HG02852 (cell line): ENCODE measurements at regions not wholly inside any gene's neighbourhood (a gene's known extent, or its start where the extent isn't known, plus 50 kb on each side); places are given as distances from the start of the nearest gene placed in this dataset.
A peak's percentile ranks its signal among the peaks of the same experiment; 100 is the strongest.

Experiments used
- ATAC-seq: cut with Tn5 transposase; IDR thresholded peaks from one replicate; pipeline ENCODE4 v1.9.1; 2021; ENCODE audit warnings: mild to moderate bottlenecking, moderate library complexity; ENCODE audit not compliant: unreplicated experiment

DNA sequence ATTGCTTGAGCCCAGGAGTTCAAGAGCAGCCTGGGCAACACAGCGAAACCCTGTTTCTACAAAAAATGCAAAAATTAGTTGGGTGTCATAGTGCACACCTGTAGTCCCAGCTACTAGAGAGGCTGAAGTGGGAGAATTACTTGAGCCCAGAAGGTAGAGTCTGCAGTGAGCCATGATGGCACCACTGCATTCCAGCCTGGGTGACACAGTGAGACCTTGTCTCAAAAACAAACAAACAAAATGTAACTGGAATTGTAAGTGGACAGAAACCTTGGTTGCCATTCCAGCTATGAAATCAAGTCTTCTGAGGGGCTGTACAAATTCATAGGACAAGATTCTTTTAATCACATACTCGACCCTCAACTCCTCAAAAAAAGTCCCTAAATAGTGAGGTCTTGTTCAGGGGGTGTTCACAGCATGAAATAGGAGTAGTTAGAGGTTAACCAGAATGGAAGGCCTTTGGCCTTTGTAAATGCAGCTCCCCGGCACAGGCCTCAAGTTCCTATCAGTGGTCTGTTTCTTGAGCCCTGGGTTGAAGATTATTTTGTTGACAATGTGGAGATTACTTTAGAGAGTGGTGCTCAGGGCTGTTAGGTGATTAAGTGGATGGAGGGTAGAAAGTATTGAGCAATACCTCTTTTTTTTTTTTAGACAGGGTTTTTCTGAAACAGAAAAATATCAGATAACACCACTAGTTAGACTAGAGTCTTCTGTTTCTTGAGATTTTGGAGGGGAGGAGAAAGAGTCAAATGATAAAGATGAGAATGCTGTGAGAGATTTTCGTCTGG is 138.7 kb upstream of the ZNF648 start:
- no peak for ATAC-seq

DNA sequence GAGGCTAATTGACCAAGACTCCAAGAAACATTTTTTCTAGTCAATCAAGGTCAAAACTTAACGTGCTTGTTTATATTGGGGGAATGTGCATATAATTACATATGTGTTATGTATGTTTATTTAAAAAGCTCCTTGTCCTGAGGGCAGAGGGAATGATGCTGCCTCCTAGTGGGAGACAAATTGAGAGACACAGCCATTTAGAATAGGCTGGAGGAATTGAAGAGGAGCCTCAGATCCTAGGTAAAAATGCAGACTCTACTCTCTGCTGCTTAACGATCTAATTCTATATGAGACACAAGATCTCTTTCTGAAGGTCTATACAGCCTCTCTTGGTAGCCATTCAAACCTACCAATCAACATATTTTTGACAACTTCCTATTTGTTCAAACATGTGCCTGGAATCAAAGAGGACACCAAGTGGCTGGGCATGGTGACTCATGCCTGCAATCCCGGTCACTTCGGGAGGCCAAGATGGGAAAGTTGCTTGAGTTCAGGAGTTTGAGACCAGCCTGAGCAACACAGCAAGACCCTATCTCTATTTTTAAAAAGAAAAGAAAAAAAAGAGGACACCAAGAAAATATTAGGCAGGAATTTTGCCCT is 136.6 kb upstream of the ZNF648 start:
- ATAC-seq: no peak

DNA sequence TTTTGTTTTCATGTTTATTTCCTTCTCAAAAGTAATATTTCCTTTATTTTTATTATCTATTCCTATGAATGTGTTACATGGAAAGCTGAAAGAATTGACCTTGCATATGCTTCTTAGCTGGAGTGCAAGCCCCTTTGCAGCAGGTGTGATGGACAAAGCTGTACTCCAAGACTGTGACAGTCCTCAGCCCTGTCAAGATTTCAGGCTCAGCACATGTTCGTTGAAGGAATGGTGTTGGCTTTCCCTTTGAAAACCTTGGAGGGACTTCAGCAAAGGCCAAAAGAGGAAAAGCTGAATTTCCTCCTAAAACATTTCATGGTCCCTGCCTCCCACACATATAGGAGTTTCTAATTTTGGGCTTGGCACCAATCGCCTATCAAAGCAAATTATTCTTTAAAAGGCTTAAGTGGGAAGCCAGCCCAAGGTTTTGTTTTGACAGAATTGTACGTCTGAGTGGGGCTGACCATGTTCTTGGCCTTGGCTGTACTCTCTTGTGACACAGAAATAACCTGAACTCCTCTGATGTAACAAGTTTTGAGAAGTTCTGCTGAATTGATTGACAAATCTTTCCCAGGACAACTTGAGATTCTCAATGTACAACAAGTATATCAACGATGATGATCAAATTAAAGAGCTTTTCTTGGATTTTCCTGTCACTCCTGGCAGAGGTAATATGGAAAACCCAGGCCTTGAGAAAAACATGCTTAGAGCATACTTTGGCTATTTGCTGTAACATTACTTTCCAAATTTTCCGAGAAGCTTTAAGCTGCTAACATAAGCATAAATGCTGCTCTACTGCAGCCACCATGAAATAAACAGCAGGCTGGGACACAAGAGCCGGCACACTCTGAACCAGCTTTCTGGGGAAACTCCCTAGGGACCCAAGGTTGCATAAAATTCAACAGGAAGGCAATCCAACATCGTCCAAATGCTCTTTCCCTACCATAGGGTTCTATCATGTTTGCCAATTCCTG is 135.7 kb upstream of the ZNF648 start:
- no peak for ATAC-seq

DNA sequence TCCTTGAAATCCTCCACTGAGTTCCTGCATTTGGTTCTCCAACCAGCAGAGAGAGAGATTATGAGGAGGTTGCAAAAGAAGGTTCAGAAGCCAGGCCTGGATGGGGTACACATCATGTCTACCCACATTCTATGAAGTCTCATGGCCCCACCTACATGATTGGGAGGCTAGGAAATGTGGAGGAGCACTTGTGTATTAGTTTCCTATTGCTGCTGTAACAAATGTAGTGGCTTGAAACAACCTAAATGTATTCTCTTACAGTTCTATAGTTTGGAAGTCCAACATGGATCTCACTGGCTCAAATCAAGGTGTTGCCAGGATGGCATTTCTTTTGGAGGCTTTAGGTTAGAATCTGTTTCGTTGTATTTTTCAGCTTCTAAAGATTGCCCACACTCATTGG is 134.2 kb upstream of the ZNF648 start:
- ATAC-seq: no peak

DNA sequence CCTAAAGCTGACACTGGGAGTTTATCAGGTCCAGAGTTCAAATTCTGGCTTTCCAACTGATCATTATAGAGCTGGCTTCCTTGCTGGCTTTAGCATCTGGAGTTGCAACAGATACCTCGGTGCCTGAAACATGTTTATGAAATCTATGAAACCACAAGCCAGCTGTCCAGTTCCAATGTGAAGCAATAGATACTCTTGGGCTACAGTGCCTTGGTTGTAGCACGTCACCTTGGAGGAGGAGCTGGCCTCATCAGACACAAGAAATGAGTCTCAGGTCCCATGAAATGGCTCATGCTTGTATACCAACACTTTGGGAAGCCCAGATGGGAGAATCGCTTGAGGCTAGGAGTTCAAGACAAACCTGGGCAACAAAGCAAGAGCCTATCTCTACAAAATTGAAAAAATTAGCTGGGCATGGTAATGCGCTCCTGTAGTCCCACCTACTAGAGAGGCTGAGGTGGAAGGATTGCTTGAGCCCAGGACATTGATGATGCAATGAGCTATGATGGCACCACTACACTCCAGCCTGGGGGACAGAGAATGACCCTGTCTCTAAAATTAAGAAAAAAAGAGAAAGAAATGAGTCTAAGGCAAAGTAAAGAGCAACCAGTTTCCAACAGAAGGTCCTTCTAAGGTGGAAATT is 132.5 kb upstream of the ZNF648 start:
- no peak for ATAC-seq

DNA sequence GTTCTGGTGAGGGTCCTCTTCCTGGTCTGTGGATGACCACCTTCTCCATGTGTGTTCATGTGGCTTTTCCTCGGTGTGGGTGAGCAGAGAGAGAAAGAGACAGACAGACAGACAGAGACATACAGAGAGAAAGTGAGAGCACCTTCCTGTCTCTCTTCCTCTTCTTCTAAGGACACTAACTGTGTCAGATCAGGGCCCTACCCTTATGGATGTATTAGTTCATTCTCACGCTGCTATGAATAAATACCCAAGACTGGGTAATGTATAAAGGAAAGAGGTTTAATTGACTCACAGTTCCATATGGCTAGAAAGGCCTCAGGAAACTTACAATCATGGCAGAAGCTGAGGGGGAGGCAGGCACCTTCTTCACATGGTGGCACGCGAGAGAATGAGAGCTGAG is 131.5 kb upstream of the ZNF648 start:
- ATAC-seq: no peak

DNA sequence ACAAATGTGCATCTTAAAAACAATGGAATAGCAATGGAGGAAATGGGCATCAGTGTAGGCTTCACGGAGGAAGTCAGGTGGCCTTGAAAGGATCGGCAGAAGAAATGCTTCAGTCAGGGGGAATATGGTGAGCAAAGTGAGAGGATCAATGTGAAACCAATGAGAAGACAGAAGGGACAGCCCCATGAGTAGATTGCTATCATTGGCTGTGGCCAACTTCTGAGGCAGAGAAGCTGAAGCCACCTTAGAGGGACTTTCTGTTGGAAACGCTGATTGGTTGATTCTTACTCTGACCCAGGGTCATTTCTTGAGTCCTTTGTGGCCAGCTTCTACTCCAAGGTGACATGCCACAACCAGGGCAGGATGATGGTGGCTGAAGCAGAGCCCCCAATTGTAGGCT is 130.7 kb upstream of the ZNF648 start:
- ATAC-seq: peak; percentile 61

DNA sequence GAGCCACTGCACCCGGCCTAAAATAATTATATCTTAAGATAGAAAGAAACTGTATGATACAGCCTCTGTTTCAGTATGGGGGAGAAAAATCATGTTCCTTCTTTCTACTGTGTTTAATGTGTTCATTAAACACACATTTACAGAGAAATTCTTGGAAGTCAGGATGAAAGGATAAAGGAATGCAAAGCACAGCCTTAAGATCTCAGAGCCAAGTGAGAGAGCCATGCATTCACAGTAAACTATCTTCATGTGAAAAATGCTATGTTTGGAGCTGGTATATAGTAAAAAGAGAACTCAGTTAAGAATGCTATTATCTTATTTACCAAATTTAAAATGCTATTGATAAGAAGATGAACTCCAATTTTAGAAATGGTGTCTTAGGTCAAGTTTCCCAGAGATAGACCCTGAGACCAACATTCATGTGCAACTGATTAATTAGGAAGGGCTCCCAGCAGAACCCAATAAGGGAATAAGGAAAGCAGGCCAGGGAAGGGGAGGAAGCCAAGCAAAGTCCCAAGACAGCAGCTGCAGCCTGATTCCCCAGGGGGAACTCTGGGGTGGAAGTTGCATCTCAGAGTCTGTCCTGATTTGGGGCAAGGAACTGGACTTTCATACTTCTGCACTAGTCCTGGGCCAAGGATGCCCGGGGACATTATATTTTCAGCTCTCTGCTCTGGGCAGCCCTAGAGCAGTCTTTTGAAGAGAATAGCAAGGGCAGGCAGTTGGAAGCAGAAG is 130.0 kb upstream of the ZNF648 start:
- no peak for ATAC-seq

DNA sequence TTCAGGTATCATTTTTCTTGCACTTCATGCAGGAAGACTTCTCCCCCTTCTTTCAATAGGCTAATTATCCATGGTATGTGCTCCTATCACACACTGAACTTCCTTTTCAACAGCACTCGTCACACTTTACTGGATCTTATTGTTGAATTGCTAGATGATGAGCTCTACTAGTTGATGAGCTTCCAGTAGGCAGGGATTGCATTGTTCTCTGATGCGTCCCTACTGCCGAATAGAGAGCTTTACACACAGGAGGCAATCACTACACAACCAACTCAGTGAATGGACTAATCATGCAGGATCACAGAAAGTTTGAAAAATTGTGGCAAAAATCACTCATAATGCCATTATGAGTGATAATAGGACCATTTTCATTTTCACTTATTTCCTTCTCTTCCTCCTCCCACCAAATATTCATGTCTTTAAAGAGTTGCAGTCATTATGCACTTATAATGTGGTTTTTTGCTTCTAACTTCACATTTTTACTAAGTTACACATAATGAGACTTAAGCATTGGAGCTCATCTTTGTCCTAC is 128.1 kb upstream of the ZNF648 start:
- no peak for ATAC-seq

DNA sequence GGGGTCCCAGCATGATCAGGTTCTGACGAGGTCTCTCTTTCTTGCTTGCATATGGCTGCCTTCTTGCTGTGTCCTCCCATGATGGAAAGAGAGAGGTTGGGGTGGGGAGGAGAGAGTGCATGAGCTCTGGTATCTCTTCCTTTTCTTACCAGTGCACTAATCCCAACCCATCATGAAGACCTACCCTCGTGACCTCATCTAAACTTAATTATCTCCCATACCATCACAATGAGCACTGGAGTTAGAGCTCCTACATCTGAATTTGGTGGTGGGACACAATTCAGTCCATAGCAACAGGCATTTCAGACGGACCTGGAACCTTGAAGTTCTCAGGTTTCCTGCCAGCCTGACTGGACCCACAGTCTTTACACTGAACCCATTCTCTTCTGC is 125.2 kb upstream of the ZNF648 start:
- no peak for ATAC-seq

DNA sequence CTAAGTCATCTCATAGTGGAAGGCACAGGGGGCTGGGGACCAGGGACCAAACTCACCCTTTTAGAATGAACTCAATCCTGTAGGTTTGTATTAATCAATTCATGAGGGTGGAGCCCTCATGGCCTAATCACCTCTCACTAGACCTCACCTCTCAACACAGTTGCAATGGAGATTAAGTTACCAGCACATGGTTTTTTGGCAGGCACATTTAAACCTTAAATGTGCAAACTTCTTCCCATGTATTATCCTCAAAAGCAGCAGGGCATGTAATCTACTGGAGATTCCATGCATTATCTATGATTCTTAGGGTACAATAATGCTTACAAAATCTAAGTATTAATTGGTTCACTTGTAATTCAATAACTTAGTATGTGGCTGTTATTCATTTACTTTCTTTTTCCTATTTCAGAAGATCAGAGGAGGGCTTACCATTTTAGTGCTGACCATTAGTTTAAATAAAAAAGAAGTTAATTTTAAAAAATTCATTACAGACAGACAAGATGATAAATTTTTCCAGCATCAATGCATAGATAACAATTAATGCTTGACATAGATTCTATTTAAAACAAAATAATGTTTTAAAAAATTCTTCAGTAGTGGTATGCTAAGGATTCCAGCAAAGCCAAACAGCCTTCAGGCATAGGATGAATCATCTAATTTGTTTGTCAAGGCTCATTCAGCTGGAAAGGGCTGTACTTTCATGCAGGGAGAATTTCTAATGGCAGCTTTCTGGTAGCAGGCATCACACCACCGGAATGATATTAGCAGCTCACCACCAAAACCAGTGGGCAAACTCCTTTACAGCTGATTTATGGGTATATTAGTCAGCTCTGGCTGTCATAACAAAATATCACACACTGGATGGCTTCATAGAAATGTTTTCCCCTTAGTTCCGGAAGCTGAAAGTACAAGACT is 124.6 kb upstream of the ZNF648 start:
- ATAC-seq: no peak

DNA sequence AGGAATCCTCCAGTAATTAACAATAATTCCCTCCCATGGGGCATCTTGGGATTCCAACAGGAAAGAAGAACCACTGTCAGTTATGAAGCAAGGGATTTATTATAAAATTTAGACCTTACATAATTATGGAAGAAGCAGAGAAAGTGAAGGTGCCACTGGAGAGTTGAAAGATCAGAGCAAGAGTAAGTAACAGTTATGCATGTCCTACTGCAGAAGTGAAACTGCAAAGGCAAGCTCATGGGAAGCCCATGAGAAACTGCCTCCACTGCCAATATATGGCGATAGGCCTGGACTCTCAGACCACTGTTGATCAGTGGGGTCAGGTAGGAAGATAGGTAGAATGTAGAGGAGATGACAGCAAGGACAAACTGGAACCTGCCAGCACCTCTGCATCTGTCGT is 123.6 kb upstream of the ZNF648 start:
- no peak for ATAC-seq

DNA sequence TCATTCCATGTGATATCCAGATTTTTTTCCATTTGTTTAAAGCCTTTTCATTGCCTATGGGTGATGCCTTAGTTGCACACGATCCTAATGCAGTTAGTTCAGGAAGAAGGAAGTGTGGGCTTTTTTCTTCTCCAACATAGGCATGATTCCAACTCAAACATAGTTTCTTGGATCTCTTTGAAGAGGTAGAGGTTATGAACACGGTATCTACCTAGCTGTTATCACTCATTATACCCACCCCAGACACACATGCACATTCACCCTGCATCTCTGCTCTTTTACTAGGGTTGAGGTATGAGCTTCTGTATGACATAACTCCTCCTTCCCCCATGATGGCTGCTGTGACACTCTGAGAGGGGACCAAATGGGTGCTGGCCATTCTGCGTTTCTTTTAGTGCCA is 122.1 kb upstream of the ZNF648 start:
- no peak for ATAC-seq

DNA sequence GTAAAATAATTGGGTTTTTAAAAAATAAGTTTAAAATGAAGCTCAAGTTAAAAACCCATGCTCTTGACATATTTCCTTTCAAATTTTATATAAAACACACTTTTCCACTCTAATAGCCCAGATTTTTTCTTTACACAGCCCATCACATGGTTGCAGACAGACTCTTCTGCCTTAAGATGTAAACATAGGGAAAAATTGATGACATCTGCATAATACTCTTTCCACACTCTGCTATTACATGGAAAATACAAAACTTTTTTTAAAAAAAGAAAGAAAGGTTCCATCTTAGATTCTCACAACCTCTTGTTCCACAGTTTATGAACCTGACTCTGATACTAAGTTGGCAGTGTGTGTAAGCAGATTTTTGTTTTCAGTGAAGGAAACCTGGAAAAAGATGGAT is 120.8 kb upstream of the ZNF648 start:
- ATAC-seq: no peak

DNA sequence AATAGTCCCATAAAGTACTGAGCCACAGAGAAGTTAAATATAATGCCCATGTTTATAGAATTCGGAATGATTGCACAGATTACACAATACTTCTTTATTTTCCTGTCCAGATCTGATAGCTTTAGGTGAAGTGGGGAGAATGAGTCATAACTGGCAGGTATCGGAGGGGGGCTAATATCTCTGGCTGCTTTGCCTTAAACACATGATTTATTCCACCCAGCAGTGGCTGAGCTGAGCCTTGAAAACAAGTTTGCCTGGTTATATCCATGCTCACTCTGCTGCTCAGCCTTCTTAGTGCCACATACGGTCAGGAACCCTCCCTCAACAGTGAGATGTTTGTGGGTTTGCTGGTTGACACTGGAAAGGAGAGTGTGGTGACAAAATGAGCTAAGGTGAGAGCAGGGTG is 119.7 kb upstream of the ZNF648 start:
- no peak for ATAC-seq

DNA sequence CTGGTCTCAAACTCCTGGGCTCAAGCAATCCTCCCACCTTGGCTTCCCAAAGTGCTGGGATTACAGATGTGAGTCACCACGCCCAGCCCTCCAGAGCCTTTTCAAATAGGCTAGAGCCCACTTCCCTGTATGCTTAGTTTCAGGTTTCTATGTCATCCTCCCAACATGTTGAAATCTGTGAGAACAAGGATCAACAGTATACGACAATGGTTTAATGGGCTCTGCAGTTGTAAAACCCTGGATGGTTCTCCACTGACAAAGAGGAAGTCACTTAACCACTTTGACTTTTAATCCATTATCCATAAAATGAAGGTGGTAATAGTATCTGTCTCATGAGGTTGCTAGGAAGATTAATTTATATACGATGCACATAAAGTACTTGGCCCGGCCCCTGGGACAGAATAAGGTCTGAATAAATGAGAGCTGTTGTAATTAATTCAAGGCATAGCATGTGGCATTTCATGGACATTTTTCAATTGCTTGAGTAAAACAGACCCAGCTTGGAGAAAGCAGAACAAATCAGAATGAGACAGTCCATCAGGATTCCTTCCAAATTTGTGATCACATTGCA is 113.9 kb upstream of the ZNF648 start:
- ATAC-seq: no peak

DNA sequence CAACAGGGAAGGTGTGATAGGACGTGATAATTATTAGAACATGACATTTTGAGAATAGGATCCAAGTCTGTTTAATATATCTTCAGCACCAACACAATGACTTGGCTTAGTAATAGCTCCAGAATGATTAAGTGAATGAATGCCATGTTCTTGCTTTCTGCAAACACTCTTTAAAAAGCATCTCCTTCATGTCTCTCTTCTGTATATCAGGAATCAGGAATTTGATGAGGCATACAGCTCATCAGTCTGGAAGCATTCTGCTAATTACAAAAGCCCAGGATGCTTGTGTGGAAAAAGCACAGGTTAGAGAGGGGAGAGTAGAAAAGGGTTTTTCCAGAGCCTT is 113.0 kb upstream of the ZNF648 start:
- no peak for ATAC-seq

DNA sequence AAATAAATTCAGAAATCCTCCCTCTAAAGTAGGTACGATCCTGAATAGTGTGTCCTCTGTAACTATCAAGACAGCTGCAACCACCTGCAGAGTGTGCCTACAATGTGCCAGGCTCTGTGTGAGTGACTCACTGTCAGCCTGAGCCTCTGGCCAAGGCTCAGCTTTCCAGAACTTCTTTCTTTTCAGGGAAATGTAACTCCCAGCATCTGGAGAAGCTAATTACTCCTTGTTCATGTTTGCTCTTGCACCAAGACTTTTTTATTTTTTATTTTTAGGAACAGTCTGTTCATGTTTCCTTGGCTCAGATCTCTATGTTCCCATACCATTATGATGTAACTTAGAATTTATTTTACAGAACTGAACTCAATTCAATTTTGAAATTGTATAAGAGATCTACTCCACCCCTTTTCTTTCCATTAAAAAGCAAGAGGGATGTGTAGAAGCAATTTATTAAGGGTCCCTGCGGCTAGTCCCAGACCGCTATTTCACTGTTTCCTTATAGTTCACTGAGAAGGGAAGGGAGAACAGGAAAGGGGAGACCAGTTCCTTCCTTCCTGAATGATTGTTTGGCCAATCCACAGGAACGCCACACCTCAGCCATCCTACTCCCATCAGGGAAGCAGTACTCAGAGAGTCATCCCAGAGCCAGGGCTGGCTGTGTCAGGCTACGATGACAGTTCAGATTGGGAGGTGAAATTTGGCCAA is 112.4 kb upstream of the ZNF648 start:
- no peak for ATAC-seq
